ENCODE measurements at regions not wholly inside any gene's neighbourhood (a gene's known extent, or its start where the extent isn't known, plus 50 kb on each side); places are given as distances from the start of the nearest gene placed in this dataset.

DNA sequence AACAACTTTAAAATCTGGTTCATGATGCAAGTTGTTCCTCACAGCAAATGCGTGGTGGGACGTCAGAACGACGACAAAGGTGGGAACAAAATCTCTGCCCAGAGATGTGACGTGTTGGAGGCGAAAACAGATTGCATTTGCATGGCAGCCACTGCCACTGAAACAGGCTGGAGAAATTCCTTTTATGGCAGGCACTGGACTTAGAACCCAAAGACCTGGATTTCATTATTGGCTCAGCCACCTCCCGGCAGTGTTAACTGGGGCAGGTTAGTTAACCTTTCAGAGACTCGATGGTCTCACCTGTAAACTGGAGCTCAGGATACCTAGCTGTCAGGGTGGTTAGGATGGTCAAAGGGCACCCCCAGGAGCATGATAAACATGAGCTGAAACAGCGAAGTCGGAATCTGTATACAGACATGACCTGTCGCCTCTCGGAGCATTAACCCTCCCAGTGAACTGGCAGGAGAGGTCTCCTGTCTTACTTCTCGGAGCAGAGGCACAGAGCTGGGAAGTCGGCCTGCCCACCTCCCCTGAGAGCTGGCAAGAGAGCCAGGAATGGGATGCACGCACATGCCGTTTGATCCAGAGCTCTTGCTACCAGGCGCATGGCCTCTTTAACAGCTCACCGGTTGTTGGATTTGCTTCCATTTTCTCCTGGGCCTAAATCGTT lies 59.2 kb upstream of the TARBP1 start:
- intact Hi-C loops (cut with DNase I; ENCODE audit: low total_unique reads): no loop called here
- no peak overlapping the region for H3K4me3 ChIP-seq (ENCODE audit: low read depth, poor library complexity, severe bottlenecking)
- no peak for TF ChIP-seq POLR2A (IDR thresholded peaks at IDR 0.05)
- TF ChIP-seq, protein P1, sequence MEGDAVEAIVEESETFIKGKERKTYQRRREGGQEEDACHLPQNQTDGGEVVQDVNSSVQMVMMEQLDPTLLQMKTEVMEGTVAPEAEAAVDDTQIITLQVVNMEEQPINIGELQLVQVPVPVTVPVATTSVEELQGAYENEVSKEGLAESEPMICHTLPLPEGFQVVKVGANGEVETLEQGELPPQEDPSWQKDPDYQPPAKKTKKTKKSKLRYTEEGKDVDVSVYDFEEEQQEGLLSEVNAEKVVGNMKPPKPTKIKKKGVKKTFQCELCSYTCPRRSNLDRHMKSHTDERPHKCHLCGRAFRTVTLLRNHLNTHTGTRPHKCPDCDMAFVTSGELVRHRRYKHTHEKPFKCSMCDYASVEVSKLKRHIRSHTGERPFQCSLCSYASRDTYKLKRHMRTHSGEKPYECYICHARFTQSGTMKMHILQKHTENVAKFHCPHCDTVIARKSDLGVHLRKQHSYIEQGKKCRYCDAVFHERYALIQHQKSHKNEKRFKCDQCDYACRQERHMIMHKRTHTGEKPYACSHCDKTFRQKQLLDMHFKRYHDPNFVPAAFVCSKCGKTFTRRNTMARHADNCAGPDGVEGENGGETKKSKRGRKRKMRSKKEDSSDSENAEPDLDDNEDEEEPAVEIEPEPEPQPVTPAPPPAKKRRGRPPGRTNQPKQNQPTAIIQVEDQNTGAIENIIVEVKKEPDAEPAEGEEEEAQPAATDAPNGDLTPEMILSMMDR (IDR thresholded peaks at IDR 0.05): no peak
- 56 to 63% methylated on average over 19 of the region's 19 CpGs for WGBS, 2 donors
- peak in 1 of 2 donors; percentile 80 for DNase-seq (ENCODE audit: low spot score in 2 of 2)

DNA sequence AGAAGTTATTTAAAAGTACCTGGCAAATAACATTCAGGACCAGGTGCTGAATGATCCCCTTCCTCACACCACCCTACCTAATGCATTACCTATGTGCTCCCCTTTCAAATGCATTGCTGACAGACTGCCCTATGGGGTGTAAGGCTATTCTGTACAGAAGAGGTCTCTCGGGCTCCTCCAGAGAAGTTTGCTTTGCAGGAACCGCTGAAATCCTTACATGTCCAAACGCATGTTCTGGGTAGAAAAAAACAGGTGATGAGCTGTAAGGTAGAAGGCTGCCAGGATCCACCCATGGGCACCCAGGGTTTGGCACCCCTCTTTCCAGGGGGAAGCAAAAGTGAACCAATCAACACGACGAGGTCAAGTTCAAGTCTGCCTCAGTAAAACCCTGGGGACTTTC lies 58.3 kb upstream of the TARBP1 start:
- intact Hi-C loops (cut with DNase I; ENCODE audit: low total_unique reads): no loop called here
- DNase-seq (ENCODE audit: low spot score in 2 of 2): no peak
- H3K4me3 ChIP-seq (ENCODE audit: low read depth, poor library complexity, severe bottlenecking): no peak overlapping the region
- TF ChIP-seq, protein P1 (IDR thresholded peaks at IDR 0.05): no peak
- TF ChIP-seq POLR2A (IDR thresholded peaks at IDR 0.05): no peak
- WGBS, 2 donors: 45 to 62% methylated on average over 5 of the region's 5 CpGs

GRCh38 chr1:234536741-234537140 lies 57.8 kb upstream of the TARBP1 start:
- TF ChIP-seq POLR2A (IDR thresholded peaks at IDR 0.05): no peak
- TF ChIP-seq, protein P1 (IDR thresholded peaks at IDR 0.05): no peak
- 21 to 24% methylated on average over 12 of the region's 12 CpGs for WGBS, 2 donors
- H3K4me3 ChIP-seq (ENCODE audit: low read depth, poor library complexity, severe bottlenecking): no peak overlapping the region
- intact Hi-C loops (cut with DNase I; ENCODE audit: low total_unique reads): no loop called here
- peak in 1 of 2 donors; percentile 64 for DNase-seq (ENCODE audit: low spot score in 2 of 2)

GRCh38 chr1:234535763-234536515 lies 57.0 kb upstream of the TARBP1 start:
- WGBS, 2 donors: 29 to 38% methylated on average over 14 of the region's 14 CpGs
- peak; percentile 70 to 92 for DNase-seq (ENCODE audit: low spot score in 2 of 2)
- no peak overlapping the region for H3K4me3 ChIP-seq (ENCODE audit: low read depth, poor library complexity, severe bottlenecking)
- intact Hi-C loops (cut with DNase I; ENCODE audit: low total_unique reads): no loop called here
- TF ChIP-seq, protein P1 (IDR thresholded peaks at IDR 0.05): no peak
- TF ChIP-seq POLR2A (IDR thresholded peaks at IDR 0.05): no peak

DNA sequence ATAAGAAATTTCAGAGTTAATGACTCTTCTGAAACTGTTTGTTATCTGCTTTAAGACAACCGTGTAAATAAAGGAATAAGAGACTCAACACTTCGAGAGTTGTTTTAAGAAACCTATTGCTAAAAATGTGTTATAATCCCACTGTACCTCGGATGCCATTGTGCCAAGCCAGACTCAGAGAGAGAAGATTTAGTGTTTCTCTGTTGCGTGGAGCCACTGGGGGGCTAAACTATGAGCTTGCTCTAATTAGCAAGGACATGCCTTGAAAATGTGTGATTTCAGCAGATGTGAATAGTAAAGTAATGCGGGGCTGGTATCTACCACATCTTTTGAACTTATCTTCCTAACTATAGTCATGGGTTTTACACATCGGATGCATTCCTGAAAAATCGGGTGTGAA lies 56.2 kb upstream of the TARBP1 start:
- no peak for TF ChIP-seq POLR2A (IDR thresholded peaks at IDR 0.05)
- TF ChIP-seq, protein P1 (IDR thresholded peaks at IDR 0.05): no peak
- WGBS, 2 donors: 68 to 69% methylated on average over 7 of the region's 7 CpGs
- peak in 1 of 2 donors; percentile 21 for DNase-seq (ENCODE audit: low spot score in 2 of 2)
- intact Hi-C loops (cut with DNase I; ENCODE audit: low total_unique reads): no loop called here
- no peak overlapping the region for H3K4me3 ChIP-seq (ENCODE audit: low read depth, poor library complexity, severe bottlenecking)

All from lower leg skin (tissue), 4 donors.